NOMO-1 (cell line): ENCODE measurements at regions not wholly inside any gene's neighbourhood (a gene's known extent, or its start where the extent isn't known, plus 50 kb on each side); places are given as distances from the start of the nearest gene placed in this dataset.

Experiments used
- DNase-seq, 2 experiments: peaks; one replicate each; lab custom pipeline; 2025; ENCODE audit not compliant: unreplicated experiment in 2 of 2; lab: John Stamatoyannopoulos, UW

- DNase-seq: no peak
Measured at GRCh38 chr15:31486506-31486905, 159.9 kb downstream of the KLF13 start.

GRCh38 chr15:31486906-31487695, 160.5 kb downstream of the KLF13 start:
- DNase-seq: no peak

- DNase-seq: no peak
Measured at GRCh38 chr15:31487811-31488436, 161.3 kb downstream of the KLF13 start.

GRCh38 chr15:31488437-31489204, 162.0 kb downstream of the KLF13 start:
- DNase-seq: peak; percentile 65 to 73

- no peak for DNase-seq
Measured at GRCh38 chr15:31489281-31489680, 162.6 kb downstream of the KLF13 start.

GRCh38 chr15:31489801-31490646, 163.4 kb downstream of the KLF13 start:
- peak in 1 of 2 experiments; percentile 37 for DNase-seq

GRCh38 chr15:31494786-31495185, 168.2 kb downstream of the KLF13 start:
- no peak for DNase-seq

GRCh38 chr15:31495281-31495680, 168.6 kb downstream of the KLF13 start:
- DNase-seq: no peak

GRCh38 chr15:31497838-31498237, 171.2 kb downstream of the KLF13 start:
- DNase-seq: no peak

GRCh38 chr15:31498329-31498728, 171.7 kb downstream of the KLF13 start:
- no peak for DNase-seq

GRCh38 chr15:31498756-31499155, 172.1 kb downstream of the KLF13 start:
- no peak for DNase-seq

- no peak for DNase-seq
Measured at GRCh38 chr15:31499236-31499952, 172.8 kb downstream of the KLF13 start.

GRCh38 chr15:31499953-31500765, 173.5 kb downstream of the KLF13 start:
- DNase-seq: no peak

- DNase-seq: no peak
Measured at GRCh38 chr15:31500766-31501449, 174.3 kb downstream of the KLF13 start.

GRCh38 chr15:31501536-31502157, 175.0 kb downstream of the KLF13 start:
- no peak for DNase-seq

GRCh38 chr15:31502541-31503229, 176.1 kb downstream of the KLF13 start:
- no peak for DNase-seq

GRCh38 chr15:31503256-31503655, 176.6 kb downstream of the KLF13 start:
- no peak for DNase-seq
